ENCODE measurements at regions not wholly inside any gene's neighbourhood (a gene's known extent, or its start where the extent isn't known, plus 50 kb on each side); places are given as distances from the start of the nearest gene placed in this dataset.

- intact Hi-C loops (cut with micrococcal nuclease): no loop called here
- FAIRE-seq (no peak), DNase-seq (ENCODE audit: low read depth, low spot score) (no peak)
- Histone ChIP-seq H3K27me3 (ENCODE audit: control insufficient read depth in 2 of 2, insufficient read depth in 2 of 2, low read length in 2 of 2) (no peaks in the 10 kb centered on the region), H3K4me1 (ENCODE audit: control insufficient read depth, extremely low read depth, insufficient read depth, low read length) (no peaks in the 10 kb centered on the region), H4K20me1 (replicated peaks; ENCODE audit: control insufficient read depth, extremely low read depth, insufficient read depth, low read length) (no peaks in the 10 kb centered on the region), H3K9ac (replicated peaks; ENCODE audit: extremely low read depth, insufficient read depth, low read length) (no peak overlapping the region), H2AFZ (ENCODE audit: low read depth, low read length) (no peak overlapping the region), H3K4me3 (replicated peaks in 1 of 3; ENCODE audit: insufficient read depth in 1 of 3, low read depth in 1 of 3, low read length in 3 of 3) (no peak overlapping the region), H3K27ac (ENCODE audit: insufficient read depth, low read depth, low read length) (no peak overlapping the region), H3K9me1 (replicated peaks; ENCODE audit: control insufficient read depth, extremely low read depth, insufficient read depth, low read length) (no peaks in the 10 kb centered on the region), H3K36me3 (ENCODE audit: control insufficient read depth in 2 of 2, extremely low read depth in 1 of 2, insufficient read depth in 2 of 2, low read length in 2 of 2) (no peaks in the 10 kb centered on the region), H3K4me2 (ENCODE audit: insufficient read depth, low read length) (no peak overlapping the region), H3K79me2 (ENCODE audit: control insufficient read depth, insufficient read depth, low read length) (no peaks in the 10 kb centered on the region), H3K9me3 (replicated peaks; ENCODE audit: control insufficient read depth, insufficient read depth, low read length) (no peaks in the 10 kb centered on the region)
- dilution Hi-C loops (cut with MboI; ENCODE audit: extremely low pct_ligation_motif_present, low sequenced_read_pairs): no loop called here
- TF ChIP-seq POLR2A (IDR thresholded peaks at IDR 0.05; ENCODE audit: low read depth, low read length) (no peak), MYC (IDR thresholded peaks at IDR 0.05; ENCODE audit: low read depth, low read length) (no peak), JUN (IDR thresholded peaks at IDR 0.05; ENCODE audit: borderline replicate concordance, insufficient read depth, insufficient read length, low read depth) (no peak), FOS (IDR thresholded peaks at IDR 0.05; ENCODE audit: borderline replicate concordance, insufficient read depth, low read length) (no peak), EZH2 (IDR thresholded peaks at IDR 0.05; ENCODE audit: borderline replicate concordance, low read depth, low read length, severe bottlenecking) (no peak), POLR2AphosphoS5 (IDR thresholded peaks at IDR 0.05; ENCODE audit: insufficient read depth, low read depth, low read length) (no peak), GATA2 (IDR thresholded peaks at IDR 0.05; ENCODE audit: insufficient read depth, insufficient read length, low read depth, low read length) (no peak)
- TF ChIP-seq, protein P1, sequence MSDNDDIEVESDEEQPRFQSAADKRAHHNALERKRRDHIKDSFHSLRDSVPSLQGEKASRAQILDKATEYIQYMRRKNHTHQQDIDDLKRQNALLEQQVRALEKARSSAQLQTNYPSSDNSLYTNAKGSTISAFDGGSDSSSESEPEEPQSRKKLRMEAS (IDR thresholded peaks at IDR 0.05; ENCODE audit: insufficient read depth, insufficient read length): no peak
- TF ChIP-seq, protein P2, sequence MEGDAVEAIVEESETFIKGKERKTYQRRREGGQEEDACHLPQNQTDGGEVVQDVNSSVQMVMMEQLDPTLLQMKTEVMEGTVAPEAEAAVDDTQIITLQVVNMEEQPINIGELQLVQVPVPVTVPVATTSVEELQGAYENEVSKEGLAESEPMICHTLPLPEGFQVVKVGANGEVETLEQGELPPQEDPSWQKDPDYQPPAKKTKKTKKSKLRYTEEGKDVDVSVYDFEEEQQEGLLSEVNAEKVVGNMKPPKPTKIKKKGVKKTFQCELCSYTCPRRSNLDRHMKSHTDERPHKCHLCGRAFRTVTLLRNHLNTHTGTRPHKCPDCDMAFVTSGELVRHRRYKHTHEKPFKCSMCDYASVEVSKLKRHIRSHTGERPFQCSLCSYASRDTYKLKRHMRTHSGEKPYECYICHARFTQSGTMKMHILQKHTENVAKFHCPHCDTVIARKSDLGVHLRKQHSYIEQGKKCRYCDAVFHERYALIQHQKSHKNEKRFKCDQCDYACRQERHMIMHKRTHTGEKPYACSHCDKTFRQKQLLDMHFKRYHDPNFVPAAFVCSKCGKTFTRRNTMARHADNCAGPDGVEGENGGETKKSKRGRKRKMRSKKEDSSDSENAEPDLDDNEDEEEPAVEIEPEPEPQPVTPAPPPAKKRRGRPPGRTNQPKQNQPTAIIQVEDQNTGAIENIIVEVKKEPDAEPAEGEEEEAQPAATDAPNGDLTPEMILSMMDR (IDR thresholded peaks at IDR 0.05; ENCODE audit: extremely low read depth in 1 of 2, insufficient read depth in 1 of 2, low read depth in 1 of 2, low read length in 2 of 2): no peak
- ChIA-PET CTCF (no interaction called here), POLR2A (no interaction called here)
- no TSS peak for BruUV-seq (replicated peaks)
These were observed 73.2 kb upstream of the TRABD2B start for GRCh38 chr1:48070396-48070750.

Data from endothelial cell of umbilical vein (primary cell).